Heart left ventricle (tissue), 13 donors: ENCODE measurements at regions not wholly inside any gene's neighbourhood (a gene's known extent, or its start where the extent isn't known, plus 50 kb on each side); places are given as distances from the start of the nearest gene placed in this dataset.

ENCODE experiments used
- POLR2A ChIP-seq, 2 donors: fragments of 450-650 bp; IDR thresholded peaks; one replicate each; pipeline ENCODE4 v1.6.1; 2017; ENCODE audit warnings: antibody characterized with exemption in 2 of 2, mild to moderate bottlenecking in 2 of 2, moderate library complexity in 2 of 2
- TF ChIP-seq, protein P1 (sequence below), 12 donors: fragments of 200-600 bp; sonication (generic) in 4 of 12; IDR thresholded peaks; one replicate each; pipeline versions ENCODE4 v1.5.0 to v1.8.0; 2018 to 2022; ENCODE audit warnings: antibody characterized with exemption in 12 of 12, mild to moderate bottlenecking in 5 of 12
- donor health status: ischemic (EF 13 %, LVEDD 7.1; RV severe dilation, severe dysfunction).
- donor health status: DM: no; HTN: yes; CAD: no.
- donor health status: DM: no; HTN: no; CAD: no.
- donor health status: ischemic (EF 25% LVEDD 6.9; RV normal size, moderate dysfunction).
- donor health status: ischemic (EF 25% LVEDD 5.7; RV mildly dilated, moderate dysfunction).
- donor health status: ischemic (EF 35%, LVEDD 5.7; RV mildly dilated, moderate dysfunction).
- donor health status: nonischemic (EF 11% LVEDD 7.7; RV severe dilation, severe dysfunction).
- donor health status: DM: yes; HTN: yes; CAD: no.
- donor health status: PGD.
- donor health status: ischemic (EF 29% LVEDD 5.4; RV normal size, mild dysfunction).
- donor health status: nonischemic (EF 23%, LVEDD 6.1; RV moderate dilation, normal function).

DNA sequence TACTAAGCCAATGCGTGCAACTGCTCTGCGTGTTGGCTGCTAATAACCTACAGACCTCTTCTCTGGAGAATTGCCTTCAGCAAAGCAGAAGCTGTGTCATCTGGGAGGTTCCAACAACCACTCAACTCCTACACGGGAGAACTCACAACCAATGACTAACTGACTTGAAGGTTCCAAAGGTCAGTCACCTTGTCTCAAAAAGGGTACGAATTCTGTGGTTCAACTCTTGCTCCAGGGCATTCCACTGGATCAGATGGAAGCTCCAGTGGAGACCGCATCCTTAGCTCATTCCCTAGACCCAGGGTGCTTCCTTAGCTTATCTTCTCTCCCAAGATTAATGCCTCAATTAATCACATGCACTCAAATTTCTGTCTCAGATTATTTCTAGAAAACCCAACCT lies 222.7 kb downstream of the CHIC2 start:
- TF ChIP-seq, protein P1, sequence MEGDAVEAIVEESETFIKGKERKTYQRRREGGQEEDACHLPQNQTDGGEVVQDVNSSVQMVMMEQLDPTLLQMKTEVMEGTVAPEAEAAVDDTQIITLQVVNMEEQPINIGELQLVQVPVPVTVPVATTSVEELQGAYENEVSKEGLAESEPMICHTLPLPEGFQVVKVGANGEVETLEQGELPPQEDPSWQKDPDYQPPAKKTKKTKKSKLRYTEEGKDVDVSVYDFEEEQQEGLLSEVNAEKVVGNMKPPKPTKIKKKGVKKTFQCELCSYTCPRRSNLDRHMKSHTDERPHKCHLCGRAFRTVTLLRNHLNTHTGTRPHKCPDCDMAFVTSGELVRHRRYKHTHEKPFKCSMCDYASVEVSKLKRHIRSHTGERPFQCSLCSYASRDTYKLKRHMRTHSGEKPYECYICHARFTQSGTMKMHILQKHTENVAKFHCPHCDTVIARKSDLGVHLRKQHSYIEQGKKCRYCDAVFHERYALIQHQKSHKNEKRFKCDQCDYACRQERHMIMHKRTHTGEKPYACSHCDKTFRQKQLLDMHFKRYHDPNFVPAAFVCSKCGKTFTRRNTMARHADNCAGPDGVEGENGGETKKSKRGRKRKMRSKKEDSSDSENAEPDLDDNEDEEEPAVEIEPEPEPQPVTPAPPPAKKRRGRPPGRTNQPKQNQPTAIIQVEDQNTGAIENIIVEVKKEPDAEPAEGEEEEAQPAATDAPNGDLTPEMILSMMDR (IDR thresholded peaks at IDR 0.05): no peak
- no peak for TF ChIP-seq POLR2A (IDR thresholded peaks at IDR 0.05)
